ENCODE measurements at regions not wholly inside any gene's neighbourhood (a gene's known extent, or its start where the extent isn't known, plus 50 kb on each side); places are given as distances from the start of the nearest gene placed in this dataset.
"Not testable (repeated sequence)": the region's sequence is repeated elsewhere in the genome, so short reads cannot be mapped to it uniquely, and the experiment has no call there.

DNA sequence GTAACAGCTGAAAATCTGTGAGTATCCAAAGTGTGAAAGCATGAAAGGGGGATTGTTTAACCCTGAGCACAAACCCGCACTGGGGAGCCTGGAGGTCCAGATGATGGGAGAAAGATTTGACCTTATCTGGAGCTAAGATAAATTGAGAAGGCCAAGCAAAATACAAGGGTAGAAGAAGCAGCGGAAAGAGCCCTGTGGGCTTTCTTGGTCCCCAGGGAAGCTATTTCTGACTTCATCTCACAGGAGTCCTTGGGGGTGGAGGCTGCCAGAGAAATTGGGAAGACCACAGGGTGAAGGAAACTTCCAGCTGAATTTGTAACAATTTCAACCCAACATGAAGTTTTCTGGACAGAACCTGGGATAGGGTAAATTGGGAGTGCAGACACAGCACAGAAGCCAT is 476.9 kb downstream of the MMUT start:
- Histone ChIP-seq H3K9me3 (ENCODE audit: low read length) (no peaks in the 10 kb centered on the region; the same call in 1 of the 2 replicates), H4K20me1 (ENCODE audit: insufficient read depth, low read length) (no peaks in the 10 kb centered on the region), H3K27me3 (ENCODE audit: control insufficient read depth in 1 of 2, insufficient read depth in 2 of 2, low read length in 2 of 2) (no peaks in the 10 kb centered on the region; a peak in 1 of 5 replicates), H3K9ac (ENCODE audit: insufficient read depth, low read depth, low read length) (no peak overlapping the region), H3K79me2 (ENCODE audit: insufficient read depth, low read length) (no peaks in the 10 kb centered on the region), H3K4me3 (replicated peaks in 1 of 3; ENCODE audit: insufficient read depth in 1 of 3, low read depth in 2 of 3, low read length in 3 of 3) (no peak overlapping the region), H3K36me3 (replicated peaks in 1 of 2; ENCODE audit: control insufficient read depth in 1 of 2, insufficient read depth in 2 of 2, low read length in 2 of 2) (no peaks in the 10 kb centered on the region), H3K4me2 (ENCODE audit: low read depth, low read length) (no peak overlapping the region), H3K4me1 (ENCODE audit: insufficient read depth, low read length) (no peaks in the 10 kb centered on the region), H2AFZ (ENCODE audit: low read length) (no peak overlapping the region), H3K27ac (ENCODE audit: extremely low read length, insufficient read depth, low read length) (no peak overlapping the region)
- intact Hi-C loops (cut with micrococcal nuclease; ENCODE audit: unreplicated experiment): no loop called here
- ChIA-PET CTCF (ENCODE audit: low intra/inter-chr PET ratio, low total read pairs) (no interaction called here), POLR2A (no interaction called here)
- 5% methylated on average over 2 of the region's 2 CpGs for WGBS (ENCODE audit: low lambda C conversion rate)
- TF ChIP-seq SCMH1 (CRISPR knock-in tag; IDR thresholded peaks at IDR 0.05; ENCODE audit: borderline replicate concordance): no peak
- TF ChIP-seq ZNF274 (CRISPR knock-in tag; IDR thresholded peaks at IDR 0.05): no peak
- ATAC-seq: no peak
- FAIRE-seq: no peak
- in situ Hi-C loops (cut with HindIII; ENCODE audit: extremely low pct_ligation_motif_present, low pct_unique_long_range_greater_than_20kb): no loop called here
- DNase-seq (ENCODE audit: low spot score): no peak
- no TSS peak for BruUV-seq (replicated peaks)

DNA sequence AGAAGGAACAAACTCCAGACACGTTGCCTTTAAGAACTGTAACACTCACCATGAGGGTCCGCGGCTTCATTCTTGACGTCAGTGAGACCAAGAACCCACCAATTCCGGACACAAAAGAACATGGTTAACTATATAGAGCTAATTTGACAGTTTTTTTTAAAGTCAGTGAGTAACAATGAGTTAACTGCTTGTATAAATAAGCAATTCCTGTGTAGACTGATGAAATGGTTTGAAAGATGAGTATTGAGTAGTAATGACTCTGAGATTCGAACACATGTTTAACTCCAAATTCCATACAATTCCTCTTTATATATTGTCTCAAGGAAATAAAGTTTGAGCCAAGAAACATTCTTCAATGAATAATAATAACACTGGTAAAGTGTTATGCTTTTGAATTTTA is 478.0 kb downstream of the MMUT start:
- TF ChIP-seq ZFP36L2 (CRISPR knock-in tag; IDR thresholded peaks at IDR 0.05): no peak
- no peak for FAIRE-seq
- H3K9me3 ChIP-seq (ENCODE audit: low read length): no peaks in the 10 kb centered on the region; the same call in 1 of the 2 replicates

DNA sequence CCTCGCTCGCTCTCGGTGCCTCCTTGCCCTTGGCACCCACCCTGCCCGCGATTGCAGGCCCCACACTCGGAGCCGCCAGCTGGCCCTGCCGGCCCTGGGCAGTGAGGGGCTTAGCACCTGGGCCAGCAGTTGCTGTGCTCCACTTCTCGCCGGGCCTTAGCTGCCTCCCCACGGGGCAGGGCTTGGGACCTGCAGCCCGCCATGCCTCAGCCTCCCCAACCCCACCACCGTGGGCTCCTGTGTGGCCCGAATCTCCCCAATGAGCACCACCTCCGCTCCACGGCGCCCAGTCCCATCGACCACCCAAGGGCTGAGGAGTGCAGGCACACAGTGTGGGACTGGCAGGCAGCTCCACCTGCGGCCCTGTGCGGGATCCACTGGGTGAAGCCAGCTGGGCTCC is 479.1 kb downstream of the MMUT start:
- FAIRE-seq; H3K9me3 ChIP-seq (ENCODE audit: low read length); H3K4me3 ChIP-seq (replicated peaks in 1 of 3; ENCODE audit: insufficient read depth in 1 of 3, low read depth in 2 of 3, low read length in 3 of 3); H2AFZ ChIP-seq (ENCODE audit: low read length); CTCF ChIA-PET (ENCODE audit: low intra/inter-chr PET ratio, low total read pairs); H3K4me1 ChIP-seq (ENCODE audit: insufficient read depth, low read length); H3K9ac ChIP-seq (ENCODE audit: insufficient read depth, low read depth, low read length); H3K27me3 ChIP-seq (ENCODE audit: control insufficient read depth in 1 of 2, insufficient read depth in 2 of 2, low read length in 2 of 2); H3K4me2 ChIP-seq (ENCODE audit: low read depth, low read length); BruUV-seq (replicated peaks); POLR2A ChIA-PET; intact Hi-C loops (cut with micrococcal nuclease; ENCODE audit: unreplicated experiment); ATAC-seq; H3K36me3 ChIP-seq (replicated peaks in 1 of 2; ENCODE audit: control insufficient read depth in 1 of 2, insufficient read depth in 2 of 2, low read length in 2 of 2); in situ Hi-C loops (cut with HindIII; ENCODE audit: extremely low pct_ligation_motif_present, low pct_unique_long_range_greater_than_20kb); H3K27ac ChIP-seq (ENCODE audit: extremely low read length, insufficient read depth, low read length); H3K79me2 ChIP-seq (ENCODE audit: insufficient read depth, low read length); H4K20me1 ChIP-seq (ENCODE audit: insufficient read depth, low read length); DNase-seq (ENCODE audit: low spot score): not testable (repeated sequence)
- 84% methylated on average over 13 of the region's 20 CpGs for WGBS (ENCODE audit: low lambda C conversion rate)

More for the DNA sequence above, 478.0 kb downstream of the MMUT start:
- no peak overlapping the region for H3K4me3 ChIP-seq (replicated peaks in 1 of 3; ENCODE audit: insufficient read depth in 1 of 3, low read depth in 2 of 3, low read length in 3 of 3)
- H3K36me3 ChIP-seq (replicated peaks in 1 of 2; ENCODE audit: control insufficient read depth in 1 of 2, insufficient read depth in 2 of 2, low read length in 2 of 2): no peaks in the 10 kb centered on the region
- H3K4me1 ChIP-seq (ENCODE audit: insufficient read depth, low read length): no peaks in the 10 kb centered on the region
- H3K27me3 ChIP-seq (ENCODE audit: control insufficient read depth in 1 of 2, insufficient read depth in 2 of 2, low read length in 2 of 2): no peaks in the 10 kb centered on the region; a peak in 1 of 5 replicates
- intact Hi-C loops (cut with micrococcal nuclease; ENCODE audit: unreplicated experiment) (no loop called here), in situ Hi-C loops (cut with HindIII; ENCODE audit: extremely low pct_ligation_motif_present, low pct_unique_long_range_greater_than_20kb) (no loop called here)
- ATAC-seq (no peak), DNase-seq (ENCODE audit: low spot score) (no peak)
- no peaks in the 10 kb centered on the region for H3K79me2 ChIP-seq (ENCODE audit: insufficient read depth, low read length)
- no peak overlapping the region for H3K27ac ChIP-seq (ENCODE audit: extremely low read length, insufficient read depth, low read length)
- no peak overlapping the region for H2AFZ ChIP-seq (ENCODE audit: low read length)
- BruUV-seq (replicated peaks): no TSS peak
- H4K20me1 ChIP-seq (ENCODE audit: insufficient read depth, low read length): no peaks in the 10 kb centered on the region
- WGBS (ENCODE audit: low lambda C conversion rate): 46% methylated on average over 6 of the region's 6 CpGs
- H3K9ac ChIP-seq (ENCODE audit: insufficient read depth, low read depth, low read length): no peak overlapping the region
- ChIA-PET POLR2A (no interaction called here), CTCF (ENCODE audit: low intra/inter-chr PET ratio, low total read pairs) (no interaction called here)
- no peak overlapping the region for H3K4me2 ChIP-seq (ENCODE audit: low read depth, low read length)
